ENCODE measurements at regions not wholly inside any gene's neighbourhood (a gene's known extent, or its start where the extent isn't known, plus 50 kb on each side); places are given as distances from the start of the nearest gene placed in this dataset.

- Histone ChIP-seq H3K9ac (ENCODE audit: low read length) (no peak overlapping the region), H3K36me3 (ENCODE audit: control insufficient read depth, insufficient read depth, low read length) (no peaks in the 10 kb centered on the region), H2BK120ac (ENCODE audit: low read depth, low read length) (no peak overlapping the region), H4K5ac (ENCODE audit: low read length) (no peak overlapping the region), H3K4me3 (ENCODE audit: low read length) (no peak overlapping the region), H4K8ac (ENCODE audit: low read depth, low read length) (no peak overlapping the region), H2BK15ac (replicated peaks; ENCODE audit: low read depth) (no peak overlapping the region), H3K18ac (ENCODE audit: low read length) (no peak overlapping the region), H2BK5ac (ENCODE audit: low read length) (no peak overlapping the region), H3K79me1 (ENCODE audit: low read length) (no peaks in the 10 kb centered on the region), H3K4me1 (ENCODE audit: control insufficient read depth, low read depth, low read length) (no peaks in the 10 kb centered on the region), H3K27ac (ENCODE audit: low read depth, low read length) (no peak overlapping the region), H3K27me3 (ENCODE audit: insufficient read depth, low read length, poor library complexity) (no peaks in the 10 kb centered on the region), H2AK5ac (ENCODE audit: low read length) (no peak overlapping the region), H3K79me2 (ENCODE audit: control insufficient read depth, insufficient read depth, low read length) (no peaks in the 10 kb centered on the region), H3K23ac (ENCODE audit: low read length) (no peak overlapping the region), H3K4ac (ENCODE audit: low read depth, low read length) (no peak overlapping the region), H3K4me2 (ENCODE audit: low read length) (no peak overlapping the region), H3K56ac (ENCODE audit: low read length) (no peak overlapping the region)
- DNase-seq, result no peak
- no CpG with 5 or more reads among the region's 12 CpGs for WGBS (ENCODE audit: extremely low coverage, insufficient coverage, low lambda C conversion rate)
Measured at GRCh38 chr1:213531369-213532310, 456.1 kb upstream of the PROX1 start.

DNA sequence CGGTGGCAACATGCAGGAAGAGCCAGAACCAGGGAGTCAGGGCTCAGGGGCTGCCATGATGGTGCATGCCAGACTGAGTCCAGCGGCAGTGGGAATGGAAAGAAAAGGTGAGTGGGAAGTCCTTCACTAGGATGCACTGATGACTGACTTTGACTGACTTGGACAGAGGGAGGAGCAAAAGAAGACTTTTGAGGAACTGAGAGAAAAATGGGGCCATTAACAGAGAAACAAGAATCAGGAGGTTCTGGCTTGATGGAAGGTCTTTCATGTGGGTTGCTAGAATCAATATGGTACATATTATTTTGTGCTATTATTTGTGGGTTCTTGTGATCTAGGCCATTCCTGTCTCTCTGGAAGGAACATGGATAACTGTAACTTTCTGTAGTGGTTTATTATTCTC is 454.6 kb upstream of the PROX1 start:
- H4K5ac ChIP-seq (ENCODE audit: low read length), result no peak overlapping the region
- no peaks in the 10 kb centered on the region for H3K4me1 ChIP-seq (ENCODE audit: control insufficient read depth, low read depth, low read length)
- H3K18ac ChIP-seq (ENCODE audit: low read length), result no peak overlapping the region
- no peaks in the 10 kb centered on the region for H3K27me3 ChIP-seq (ENCODE audit: insufficient read depth, low read length, poor library complexity)
- H2AK5ac ChIP-seq (ENCODE audit: low read length), result no peak overlapping the region
- no peak overlapping the region for H3K23ac ChIP-seq (ENCODE audit: low read length)
- no peak overlapping the region for H3K4me2 ChIP-seq (ENCODE audit: low read length)
- no peaks in the 10 kb centered on the region for H3K79me2 ChIP-seq (ENCODE audit: control insufficient read depth, insufficient read depth, low read length)
- H3K79me1 ChIP-seq (ENCODE audit: low read length), result no peaks in the 10 kb centered on the region
- no peak overlapping the region for H4K8ac ChIP-seq (ENCODE audit: low read depth, low read length)
- H3K27ac ChIP-seq (ENCODE audit: low read depth, low read length), result no peak overlapping the region
- no peak overlapping the region for H3K9ac ChIP-seq (ENCODE audit: low read length)
- H3K4me3 ChIP-seq (ENCODE audit: low read length), result no peak overlapping the region
- H2BK15ac ChIP-seq (replicated peaks; ENCODE audit: low read depth), result no peak overlapping the region
- no peak overlapping the region for H2BK5ac ChIP-seq (ENCODE audit: low read length)
- no peaks in the 10 kb centered on the region for H3K36me3 ChIP-seq (ENCODE audit: control insufficient read depth, insufficient read depth, low read length)
- no peak for DNase-seq
- H3K4ac ChIP-seq (ENCODE audit: low read depth, low read length), result no peak overlapping the region
- no peak overlapping the region for H3K56ac ChIP-seq (ENCODE audit: low read length)
- WGBS (ENCODE audit: extremely low coverage, insufficient coverage, low lambda C conversion rate), result no CpG with 5 or more reads among the region's 2 CpGs
- H2BK120ac ChIP-seq (ENCODE audit: low read depth, low read length), result no peak overlapping the region

DNA sequence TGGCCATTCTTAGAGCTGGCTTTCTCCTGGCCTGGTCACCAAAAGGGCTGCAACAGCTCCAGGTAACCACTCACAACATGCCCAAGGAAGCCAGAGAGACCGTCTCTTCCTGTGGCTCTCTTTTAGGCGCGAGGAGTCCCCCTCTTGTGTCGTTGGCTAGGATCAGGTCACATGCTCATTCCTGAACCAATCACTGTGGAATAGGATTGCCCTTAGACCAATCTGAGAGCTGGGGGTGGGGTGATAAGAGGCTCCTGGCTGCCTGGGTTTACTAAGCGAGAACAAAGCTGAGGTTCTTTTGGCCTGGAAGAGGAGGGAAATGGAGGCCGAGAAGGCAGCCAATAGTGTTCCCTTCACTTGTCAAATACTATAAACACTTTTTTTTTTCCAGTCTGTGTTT is 452.1 kb upstream of the PROX1 start:
- H3K9ac ChIP-seq (ENCODE audit: low read length), result no peak overlapping the region
- H3K4me1 ChIP-seq (ENCODE audit: control insufficient read depth, low read depth, low read length), result no peaks in the 10 kb centered on the region
- H3K23ac ChIP-seq (ENCODE audit: low read length), result no peak overlapping the region
- no peak for DNase-seq
- H3K27ac ChIP-seq (ENCODE audit: low read depth, low read length), result no peak overlapping the region
- no peak overlapping the region for H3K4me2 ChIP-seq (ENCODE audit: low read length)
- H3K4me3 ChIP-seq (ENCODE audit: low read length), result no peak overlapping the region
- H3K79me2 ChIP-seq (ENCODE audit: control insufficient read depth, insufficient read depth, low read length), result no peaks in the 10 kb centered on the region
- H2AK5ac ChIP-seq (ENCODE audit: low read length), result no peak overlapping the region
- H2BK15ac ChIP-seq (replicated peaks; ENCODE audit: low read depth), result no peak overlapping the region
- H3K18ac ChIP-seq (ENCODE audit: low read length), result no peak overlapping the region
- no peak overlapping the region for H3K4ac ChIP-seq (ENCODE audit: low read depth, low read length)
- no CpG with 5 or more reads among the region's 6 CpGs for WGBS (ENCODE audit: extremely low coverage, insufficient coverage, low lambda C conversion rate)
- H3K36me3 ChIP-seq (ENCODE audit: control insufficient read depth, insufficient read depth, low read length), result no peaks in the 10 kb centered on the region
- H3K79me1 ChIP-seq (ENCODE audit: low read length), result no peaks in the 10 kb centered on the region
- no peak overlapping the region for H4K5ac ChIP-seq (ENCODE audit: low read length)
- H2BK5ac ChIP-seq (ENCODE audit: low read length), result no peak overlapping the region
- H3K56ac ChIP-seq (ENCODE audit: low read length), result no peak overlapping the region
- H2BK120ac ChIP-seq (ENCODE audit: low read depth, low read length), result no peak overlapping the region
- no peak overlapping the region for H4K8ac ChIP-seq (ENCODE audit: low read depth, low read length)
- no peaks in the 10 kb centered on the region for H3K27me3 ChIP-seq (ENCODE audit: insufficient read depth, low read length, poor library complexity)

DNA sequence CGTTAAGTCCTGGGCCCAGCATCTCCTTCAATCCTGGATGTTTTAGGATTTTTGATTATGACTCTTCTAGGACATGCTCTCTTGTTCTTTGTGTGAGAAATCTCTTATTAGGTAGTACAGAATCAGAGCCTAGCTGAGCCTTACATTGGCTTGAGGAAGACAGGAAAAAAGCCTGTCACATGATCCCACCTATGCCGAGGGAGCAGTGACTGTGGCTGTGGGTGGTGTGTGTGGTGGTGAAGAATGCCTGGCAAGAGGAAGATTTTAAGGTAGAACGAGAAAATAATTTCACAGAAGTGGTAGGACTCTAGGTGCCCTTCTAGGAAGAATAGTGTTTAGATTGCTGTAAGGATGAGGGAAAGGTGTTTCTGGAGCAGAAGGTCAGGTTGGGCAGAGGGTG is 449.5 kb upstream of the PROX1 start:
- Histone ChIP-seq H2BK120ac (ENCODE audit: low read depth, low read length) (no peak overlapping the region), H3K79me1 (ENCODE audit: low read length) (no peaks in the 10 kb centered on the region), H3K79me2 (ENCODE audit: control insufficient read depth, insufficient read depth, low read length) (no peaks in the 10 kb centered on the region), H3K23ac (ENCODE audit: low read length) (no peak overlapping the region), H3K9ac (ENCODE audit: low read length) (no peak overlapping the region), H2BK15ac (replicated peaks; ENCODE audit: low read depth) (no peak overlapping the region), H3K4me1 (ENCODE audit: control insufficient read depth, low read depth, low read length) (no peaks in the 10 kb centered on the region), H3K27me3 (ENCODE audit: insufficient read depth, low read length, poor library complexity) (no peaks in the 10 kb centered on the region), H3K36me3 (ENCODE audit: control insufficient read depth, insufficient read depth, low read length) (no peaks in the 10 kb centered on the region), H2AK5ac (ENCODE audit: low read length) (no peak overlapping the region), H4K8ac (ENCODE audit: low read depth, low read length) (no peak overlapping the region), H3K4ac (ENCODE audit: low read depth, low read length) (no peak overlapping the region), H3K27ac (ENCODE audit: low read depth, low read length) (no peak overlapping the region), H3K4me2 (ENCODE audit: low read length) (no peak overlapping the region), H3K4me3 (ENCODE audit: low read length) (no peak overlapping the region), H2BK5ac (ENCODE audit: low read length) (no peak overlapping the region), H4K5ac (ENCODE audit: low read length) (no peak overlapping the region), H3K18ac (ENCODE audit: low read length) (no peak overlapping the region), H3K56ac (ENCODE audit: low read length) (no peak overlapping the region)
- WGBS (ENCODE audit: extremely low coverage, insufficient coverage, low lambda C conversion rate), result no CpG with 5 or more reads among the region's 3 CpGs
- no peak for DNase-seq

- Histone ChIP-seq H3K27me3 (ENCODE audit: insufficient read depth, low read length, poor library complexity) (no peaks in the 10 kb centered on the region), H2BK15ac (replicated peaks; ENCODE audit: low read depth) (no peak overlapping the region), H2BK5ac (ENCODE audit: low read length) (no peak overlapping the region), H3K4me1 (ENCODE audit: control insufficient read depth, low read depth, low read length) (no peaks in the 10 kb centered on the region), H3K23ac (ENCODE audit: low read length) (no peak overlapping the region), H2AK5ac (ENCODE audit: low read length) (no peak overlapping the region), H3K79me1 (ENCODE audit: low read length) (no peaks in the 10 kb centered on the region), H3K4ac (ENCODE audit: low read depth, low read length) (no peak overlapping the region), H3K9ac (ENCODE audit: low read length) (no peak overlapping the region), H3K36me3 (ENCODE audit: control insufficient read depth, insufficient read depth, low read length) (no peaks in the 10 kb centered on the region), H3K79me2 (ENCODE audit: control insufficient read depth, insufficient read depth, low read length) (no peaks in the 10 kb centered on the region), H4K8ac (ENCODE audit: low read depth, low read length) (no peak overlapping the region), H4K5ac (ENCODE audit: low read length) (no peak overlapping the region), H3K18ac (ENCODE audit: low read length) (no peak overlapping the region), H3K56ac (ENCODE audit: low read length) (no peak overlapping the region), H3K27ac (ENCODE audit: low read depth, low read length) (no peak overlapping the region), H2BK120ac (ENCODE audit: low read depth, low read length) (no peak overlapping the region), H3K4me3 (ENCODE audit: low read length) (no peak overlapping the region), H3K4me2 (ENCODE audit: low read length) (no peak overlapping the region)
- no CpG with 5 or more reads among the region's 4 CpGs for WGBS (ENCODE audit: extremely low coverage, insufficient coverage, low lambda C conversion rate)
- DNase-seq, result no peak
Measured at GRCh38 chr1:213539464-213539863, 448.3 kb upstream of the PROX1 start.

DNA sequence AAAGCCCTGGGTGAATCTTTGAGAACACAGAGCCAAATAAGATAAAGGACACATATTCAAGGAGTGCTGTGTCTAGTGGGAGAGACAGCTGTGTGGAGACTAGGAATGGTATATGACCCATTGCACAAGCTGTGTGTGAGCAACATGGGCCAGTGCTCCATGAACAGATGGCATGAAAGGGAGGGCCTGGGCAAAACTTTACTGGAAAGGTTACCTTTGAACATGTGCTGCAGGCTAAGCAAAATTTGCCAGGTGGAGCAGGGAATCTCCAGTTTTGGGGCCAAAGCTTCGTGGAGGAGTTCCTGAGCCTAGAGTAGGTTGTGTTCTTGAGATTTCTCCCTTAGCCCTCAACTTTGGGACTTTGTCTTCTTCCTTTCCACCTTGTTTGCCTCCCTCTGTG is 446.1 kb upstream of the PROX1 start:
- no peak overlapping the region for H3K23ac ChIP-seq (ENCODE audit: low read length)
- H2BK15ac ChIP-seq (replicated peaks; ENCODE audit: low read depth), result no peak overlapping the region
- H4K8ac ChIP-seq (ENCODE audit: low read depth, low read length), result no peak overlapping the region
- no CpG with 5 or more reads among the region's 1 CpG for WGBS (ENCODE audit: extremely low coverage, insufficient coverage, low lambda C conversion rate)
- no peak overlapping the region for H2BK5ac ChIP-seq (ENCODE audit: low read length)
- no peaks in the 10 kb centered on the region for H3K79me2 ChIP-seq (ENCODE audit: control insufficient read depth, insufficient read depth, low read length)
- no peaks in the 10 kb centered on the region for H3K36me3 ChIP-seq (ENCODE audit: control insufficient read depth, insufficient read depth, low read length)
- no peak overlapping the region for H2BK120ac ChIP-seq (ENCODE audit: low read depth, low read length)
- H3K27me3 ChIP-seq (ENCODE audit: insufficient read depth, low read length, poor library complexity), result no peaks in the 10 kb centered on the region
- H3K4me2 ChIP-seq (ENCODE audit: low read length), result no peak overlapping the region
- H3K18ac ChIP-seq (ENCODE audit: low read length), result no peak overlapping the region
- no peak overlapping the region for H3K27ac ChIP-seq (ENCODE audit: low read depth, low read length)
- H2AK5ac ChIP-seq (ENCODE audit: low read length), result no peak overlapping the region
- H3K4me3 ChIP-seq (ENCODE audit: low read length), result no peak overlapping the region
- no peaks in the 10 kb centered on the region for H3K79me1 ChIP-seq (ENCODE audit: low read length)
- H3K4ac ChIP-seq (ENCODE audit: low read depth, low read length), result no peak overlapping the region
- H3K4me1 ChIP-seq (ENCODE audit: control insufficient read depth, low read depth, low read length), result no peaks in the 10 kb centered on the region
- DNase-seq, result no peak
- no peak overlapping the region for H4K5ac ChIP-seq (ENCODE audit: low read length)
- no peak overlapping the region for H3K56ac ChIP-seq (ENCODE audit: low read length)
- no peak overlapping the region for H3K9ac ChIP-seq (ENCODE audit: low read length)

All from mesendoderm (in vitro differentiated cells).